NCI-H774 (cell line): ENCODE measurements at regions not wholly inside any gene's neighbourhood (a gene's known extent, or its start where the extent isn't known, plus 50 kb on each side); places are given as distances from the start of the nearest gene placed in this dataset.
"Not testable (repeated sequence)": the region's sequence is repeated elsewhere in the genome, so short reads cannot be mapped to it uniquely, and the experiment has no call there.

Source experiments
- DNase-seq: peaks from one replicate; lab custom pipeline; 2025; lab: John Stamatoyannopoulos, UW

DNA sequence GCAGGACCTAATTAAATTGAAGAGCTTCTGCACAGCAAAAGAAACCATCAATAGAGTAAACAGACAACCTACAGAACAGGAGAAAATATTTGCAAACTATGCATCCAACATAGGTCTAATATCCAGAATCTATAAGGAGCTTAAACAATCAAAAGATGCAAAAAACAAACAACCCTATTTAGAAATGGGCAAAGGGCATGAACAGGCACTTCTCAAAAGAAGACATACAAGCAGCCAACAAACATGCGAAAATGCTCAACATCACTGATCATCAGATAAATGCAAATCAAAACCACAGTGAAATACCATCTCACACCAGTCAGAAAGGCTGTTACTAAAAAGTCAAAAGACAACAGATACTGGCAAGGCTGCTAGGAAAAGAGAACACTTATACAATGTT, 189.2 kb downstream of the CYP26B1 start:
- DNase-seq = not testable (repeated sequence)

DNA sequence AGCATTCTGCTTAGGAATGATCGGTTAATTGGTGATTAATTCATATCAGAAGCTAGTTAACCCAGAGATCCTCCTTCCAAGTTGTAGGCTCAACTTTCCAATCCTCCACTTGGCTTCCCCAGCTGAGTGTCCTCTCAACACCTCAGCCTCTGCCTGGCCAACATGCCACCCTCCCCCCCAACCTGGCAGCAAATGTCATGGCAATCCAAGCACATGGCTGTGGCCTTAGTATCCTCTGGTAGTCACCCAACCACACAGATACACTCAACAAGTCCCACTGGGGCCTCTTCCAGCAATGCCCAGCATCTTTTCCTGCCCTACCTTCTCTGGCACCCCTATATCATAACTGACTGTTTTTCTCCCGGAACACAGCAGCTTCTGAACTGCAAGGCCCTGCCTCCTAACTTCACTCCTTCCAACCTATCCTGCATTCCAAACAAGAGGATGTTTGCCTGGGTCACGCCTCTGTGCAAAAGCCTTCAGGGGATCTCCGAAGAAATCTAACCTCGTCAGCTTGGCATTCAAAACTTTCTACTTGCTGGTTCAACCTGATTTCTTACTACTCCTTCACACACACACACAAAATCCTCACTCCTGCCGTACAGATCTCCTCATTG, 195.0 kb downstream of the CYP26B1 start:
- no peak for DNase-seq

DNA sequence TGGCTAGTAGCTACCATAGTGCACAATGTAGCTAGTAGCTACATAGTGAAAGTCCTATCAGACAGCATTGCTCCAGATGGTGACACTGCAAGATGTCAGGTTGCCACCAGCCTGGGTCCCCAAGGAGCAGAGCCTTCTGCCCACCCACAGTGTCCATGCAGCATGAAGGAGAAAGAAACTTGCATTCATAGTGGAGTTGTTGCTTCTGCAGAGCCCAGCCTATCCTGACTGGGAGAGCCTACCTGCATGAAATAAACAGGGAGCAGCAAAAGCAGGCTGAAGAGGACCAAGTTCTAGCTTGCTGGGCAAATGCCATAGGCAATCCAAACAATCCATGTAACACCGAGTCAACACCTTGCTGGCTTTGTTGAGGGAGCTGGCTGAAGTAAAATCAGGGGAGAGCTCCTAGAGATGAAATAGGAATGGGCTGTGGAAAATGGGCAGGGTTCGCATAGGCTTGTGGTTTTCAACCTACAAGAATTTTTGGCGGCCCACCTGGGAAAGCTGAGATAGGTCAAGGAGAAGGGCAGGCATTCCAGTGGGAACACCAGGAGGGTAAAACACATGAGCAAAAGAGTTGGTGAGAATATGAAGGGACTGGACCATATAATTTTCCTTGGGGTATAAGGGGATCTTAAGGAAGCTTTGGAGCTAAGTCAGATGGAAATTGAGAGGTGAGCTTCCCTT, 195.8 kb downstream of the CYP26B1 start:
- no peak for DNase-seq

DNA sequence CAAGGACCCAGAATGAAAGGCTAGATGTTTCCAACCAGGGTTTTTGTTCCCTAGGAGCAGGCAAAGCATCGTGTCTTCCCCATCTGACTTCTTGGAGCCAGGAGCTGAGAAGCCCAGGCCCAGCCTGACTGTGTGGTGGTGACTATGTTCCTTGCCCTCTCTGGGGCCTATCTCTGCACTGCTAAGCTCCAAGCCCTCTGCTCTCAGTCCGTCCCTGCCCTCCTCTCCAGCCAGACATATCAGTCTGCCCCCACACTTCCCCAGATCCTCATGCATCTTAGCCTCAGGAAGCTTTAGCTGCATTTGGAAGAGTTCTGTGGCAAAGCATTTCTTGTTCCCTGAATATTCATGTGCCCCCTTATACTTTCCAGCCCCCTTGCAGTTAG, 196.6 kb downstream of the CYP26B1 start:
- DNase-seq = no peak

GRCh38 chr2:71950256-71951082, 197.2 kb downstream of the CYP26B1 start:
- no peak for DNase-seq

GRCh38 chr2:71949537-71949798, 198.2 kb downstream of the CYP26B1 start:
- DNase-seq = no peak

DNA sequence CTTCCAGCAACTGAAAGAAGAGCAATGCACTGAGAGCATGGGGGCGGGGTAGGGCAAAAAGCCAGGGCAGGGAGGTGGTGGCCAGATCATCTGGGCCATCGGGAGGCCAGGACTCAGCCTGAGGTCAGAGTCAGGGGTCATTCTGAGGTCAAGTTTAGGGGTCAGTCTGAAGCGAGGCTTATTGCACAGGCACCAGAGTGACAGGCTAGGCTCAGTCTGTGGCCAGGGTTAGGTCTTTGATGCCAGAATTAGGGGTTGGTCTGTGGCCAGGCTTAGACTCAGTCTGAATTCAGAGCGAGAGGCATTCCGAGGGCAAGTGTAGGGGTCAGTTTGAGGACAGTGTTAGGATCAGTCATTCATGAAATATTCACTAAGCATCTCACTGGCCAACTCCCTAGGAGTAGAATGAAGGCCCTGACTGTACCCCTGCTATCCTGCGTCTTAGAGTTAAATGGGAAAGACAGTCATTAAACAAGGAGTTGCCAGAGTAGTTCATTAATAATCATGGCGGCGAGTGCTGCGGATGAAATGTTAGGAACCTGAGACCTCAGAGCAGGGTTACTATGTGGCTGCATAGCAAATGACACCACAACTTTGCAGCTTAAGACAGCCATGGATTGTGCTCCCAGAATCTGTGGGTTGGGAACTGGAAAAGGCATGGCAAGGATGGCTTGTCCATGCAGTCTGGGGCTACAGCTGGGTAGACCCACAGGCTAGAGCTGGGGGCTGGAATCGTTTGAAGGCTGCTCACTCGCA, 198.7 kb downstream of the CYP26B1 start:
- DNase-seq = no peak

- DNase-seq = no peak
These were observed 199.9 kb downstream of the CYP26B1 start for GRCh38 chr2:71947809-71948208.

DNA sequence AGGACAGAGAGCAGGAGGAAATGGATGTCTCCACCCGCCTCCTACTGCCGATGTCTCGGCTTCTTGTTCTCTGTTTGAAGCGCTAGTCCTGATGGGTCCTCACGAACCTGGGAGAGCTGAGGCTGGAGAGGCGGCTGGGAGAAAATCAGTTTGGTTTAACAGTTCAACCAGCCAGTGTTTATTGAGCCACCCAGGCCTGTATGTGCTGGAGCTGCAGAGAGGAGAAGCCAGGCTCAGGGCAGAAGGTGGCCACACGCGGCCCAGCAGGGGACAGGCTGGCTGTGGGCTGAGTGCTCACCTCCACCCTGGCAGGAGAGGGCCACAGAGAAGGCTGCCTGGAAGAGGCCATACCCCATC, 202.1 kb downstream of the CYP26B1 start:
- no peak for DNase-seq

DNA sequence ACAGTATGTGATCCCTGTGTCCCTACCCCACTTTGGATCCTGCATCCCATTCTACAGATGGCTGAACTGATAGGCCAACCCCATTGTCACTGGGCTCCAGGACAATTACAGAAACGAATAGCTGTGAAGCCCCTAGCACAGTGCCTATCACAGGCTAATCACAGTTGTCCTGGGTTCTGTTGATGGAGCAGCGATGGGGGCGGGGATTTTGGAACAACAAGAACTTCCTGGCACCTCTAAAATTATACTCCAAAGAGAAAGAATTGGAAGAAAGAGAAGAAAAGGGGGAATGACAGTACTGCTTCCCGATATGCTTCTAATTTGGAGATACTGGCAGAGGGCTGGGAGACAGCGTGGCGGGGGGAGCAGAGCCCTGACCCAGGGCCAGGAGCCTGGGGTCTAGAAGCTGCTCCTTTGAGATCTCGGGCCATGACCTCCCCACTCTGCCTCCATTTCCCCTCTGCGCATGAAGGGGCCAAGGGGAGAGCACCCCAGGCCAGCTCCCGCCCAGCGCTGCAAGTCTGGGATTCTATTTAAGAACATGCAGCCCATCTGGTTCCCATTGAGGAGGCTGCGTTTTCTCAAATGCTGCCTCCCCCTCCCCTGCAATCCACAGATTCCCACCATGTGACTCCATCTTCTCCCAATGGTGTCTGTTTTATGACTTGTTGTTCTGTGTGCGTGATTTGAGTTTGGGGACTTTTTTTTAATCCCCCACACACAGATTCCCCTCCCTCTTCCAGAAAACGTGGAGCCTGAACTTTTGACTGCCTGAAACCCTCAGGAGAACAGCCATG, 202.7 kb downstream of the CYP26B1 start:
- no peak for DNase-seq

DNA sequence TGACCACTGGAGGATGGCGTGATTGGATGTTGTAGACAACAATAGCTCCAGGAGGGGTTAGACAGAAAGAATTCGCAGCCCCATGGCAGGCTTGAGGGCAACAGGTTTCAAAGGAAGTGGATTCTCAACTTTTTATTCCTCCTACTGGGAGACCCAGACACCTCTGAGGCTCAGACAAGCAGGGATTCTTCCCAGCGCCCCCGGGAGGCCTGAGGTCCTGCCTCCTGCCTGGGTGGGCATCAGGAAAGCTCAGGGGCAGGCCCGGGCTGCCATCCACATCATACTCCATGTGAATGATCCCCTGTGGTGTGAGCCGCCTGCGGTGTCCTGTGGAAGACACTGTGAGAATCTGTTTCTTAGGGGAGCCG, 203.5 kb downstream of the CYP26B1 start:
- no peak for DNase-seq

DNA sequence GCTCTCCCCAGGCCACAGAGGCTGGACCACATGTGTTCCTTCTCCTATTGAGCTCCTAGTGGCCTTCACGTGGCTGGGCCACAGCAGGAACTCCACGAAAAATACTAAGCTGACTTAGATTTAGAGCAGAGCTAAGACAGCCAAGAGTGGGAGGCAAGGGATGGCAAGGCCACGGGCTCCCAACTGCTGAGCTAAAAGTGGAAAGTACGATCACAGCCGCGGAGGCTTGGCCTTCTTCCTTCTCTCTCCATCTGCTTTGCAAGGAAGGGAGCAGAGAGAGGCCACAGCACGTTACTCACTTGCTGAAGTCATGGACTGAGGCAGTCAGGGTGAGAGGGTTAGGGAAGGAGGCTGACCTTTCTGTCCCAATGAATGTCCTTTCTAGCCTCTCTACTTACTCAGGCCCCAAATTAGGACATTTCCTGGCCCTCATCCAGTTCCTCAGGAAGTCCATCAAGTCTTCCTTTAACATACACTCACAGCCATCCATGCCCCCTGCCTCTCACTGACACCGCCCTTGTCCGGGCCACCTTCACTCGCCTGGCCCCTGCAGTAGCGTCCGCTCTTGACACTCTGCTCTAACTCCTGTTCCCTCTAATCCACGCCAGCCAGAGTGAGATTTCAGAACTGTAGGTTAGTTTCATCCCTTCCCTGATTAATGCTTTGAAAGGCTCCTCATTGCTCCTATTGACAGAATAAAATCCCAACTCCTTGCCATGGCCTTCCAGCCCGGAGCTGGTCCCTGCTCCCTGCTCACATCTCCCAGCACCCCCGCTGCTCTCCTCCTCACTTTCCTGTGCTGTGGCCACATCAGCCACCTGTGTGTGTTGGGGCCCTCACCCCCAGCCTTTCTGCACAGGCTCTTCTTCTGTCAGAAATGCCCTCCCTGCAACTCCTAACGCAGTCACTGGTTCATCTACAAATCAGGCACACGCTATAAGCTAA, 204.2 kb downstream of the CYP26B1 start:
- DNase-seq = no peak

GRCh38 chr2:71941726-71942525, 205.7 kb downstream of the CYP26B1 start:
- DNase-seq = no peak

DNA sequence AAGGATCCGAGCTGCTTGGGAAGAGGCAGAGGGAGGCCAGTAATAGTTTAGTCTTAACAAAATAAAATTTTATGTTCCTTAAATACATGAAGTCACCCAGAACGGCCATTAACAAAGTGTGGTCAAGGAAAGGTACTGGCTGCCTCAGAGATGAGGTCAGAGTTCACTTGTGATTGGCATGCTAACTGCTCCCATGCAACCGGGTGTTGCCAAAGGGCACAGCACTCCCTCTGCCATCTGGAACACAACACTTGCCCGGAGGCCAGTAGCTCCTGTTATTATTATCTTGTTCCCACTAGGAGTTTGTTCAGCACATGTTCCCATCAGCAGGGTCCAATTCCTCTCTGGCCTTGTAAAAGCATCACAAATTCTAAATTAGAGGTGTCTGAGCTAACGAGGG, 207.0 kb downstream of the CYP26B1 start:
- no peak for DNase-seq

- DNase-seq = no peak
These were observed 207.8 kb downstream of the CYP26B1 start for GRCh38 chr2:71939588-71940535.

GRCh38 chr2:71938659-71939587, 208.7 kb downstream of the CYP26B1 start:
- DNase-seq = no peak

DNA sequence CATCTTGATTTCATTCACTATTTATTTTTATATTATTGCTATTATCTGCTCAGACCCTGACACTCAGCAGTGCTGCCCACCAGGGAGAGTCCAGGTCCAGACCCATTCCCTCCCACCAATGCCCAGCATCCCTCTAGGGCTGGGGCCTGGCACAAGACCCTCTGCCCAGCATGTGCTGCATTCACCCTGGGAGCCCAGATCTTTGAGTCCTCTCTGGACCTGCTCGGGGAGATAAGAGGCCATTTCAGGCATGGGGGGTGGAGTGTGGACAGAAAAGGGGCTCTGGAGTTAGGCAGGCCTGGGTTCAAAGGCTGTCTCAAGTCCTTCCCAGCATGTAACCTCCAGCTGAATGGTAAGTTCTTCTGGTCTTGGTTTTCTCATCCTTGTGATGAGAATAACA, 209.6 kb downstream of the CYP26B1 start:
- DNase-seq = no peak

- DNase-seq = no peak
These were observed 210.3 kb downstream of the CYP26B1 start for GRCh38 chr2:71937396-71937795.
